ENCODE measurements at regions not wholly inside any gene's neighbourhood (a gene's known extent, or its start where the extent isn't known, plus 50 kb on each side); places are given as distances from the start of the nearest gene placed in this dataset.

DNA sequence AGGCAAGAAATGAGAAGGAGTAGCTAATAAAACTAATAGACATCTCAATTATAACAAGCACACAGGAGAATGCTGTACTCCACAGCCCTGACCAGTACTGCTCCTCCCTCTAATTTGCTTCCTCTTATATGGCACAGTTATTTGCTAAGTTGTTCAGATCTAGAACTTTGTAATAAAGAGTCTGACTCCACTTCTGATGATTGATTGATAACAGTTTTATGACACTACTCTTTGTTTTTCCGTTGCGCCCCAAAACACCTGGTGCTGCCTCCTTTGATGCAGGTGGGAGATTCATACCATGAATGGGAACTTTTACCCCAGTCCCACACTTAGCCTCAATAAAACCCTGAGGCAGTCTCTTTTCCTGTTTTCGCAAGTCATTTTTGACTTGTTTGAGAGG, 777.7 kb downstream of the GBE1 start:
- TF ChIP-seq CTCF (IDR thresholded peaks at IDR 0.05) = no peak
- no peak for TF ChIP-seq ZFX (IDR thresholded peaks at IDR 0.05; ENCODE audit: borderline replicate concordance)

All from 22Rv1 (cell line).